ENCODE measurements at regions not wholly inside any gene's neighbourhood (a gene's known extent, or its start where the extent isn't known, plus 50 kb on each side); places are given as distances from the start of the nearest gene placed in this dataset.

DNA sequence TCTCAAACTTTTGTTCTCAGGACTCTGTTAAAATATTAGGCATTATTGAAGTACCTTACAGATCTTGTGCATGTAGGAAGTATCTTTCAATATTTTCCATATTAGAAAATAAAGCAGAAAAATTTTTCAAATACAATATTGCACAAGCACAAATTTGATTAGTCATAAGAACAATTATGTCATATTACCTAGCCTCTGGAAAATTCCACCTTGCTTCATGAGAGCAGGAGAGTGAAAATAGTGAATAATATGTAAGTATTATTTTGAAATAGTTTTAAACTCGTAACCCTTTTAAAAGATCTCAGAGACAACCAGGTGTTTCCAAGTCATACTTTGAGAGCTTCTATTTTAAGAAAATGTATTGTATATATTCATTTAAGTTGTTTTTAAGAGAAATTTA is 1672.9 kb upstream of the ACO1 start:
- Histone ChIP-seq H3K27me3 (ENCODE audit: control insufficient read depth, insufficient read depth, low read length) (no peaks in the 10 kb centered on the region), H3K4me3 (ENCODE audit: low read depth in 2 of 2, low read length in 2 of 2) (no peak overlapping the region), H3K4me1 (ENCODE audit: control insufficient read depth, insufficient read depth, low read length) (no peaks in the 10 kb centered on the region), H3K36me3 (ENCODE audit: control insufficient read depth, insufficient read depth, low read length) (no peaks in the 10 kb centered on the region), H3K9me3 (ENCODE audit: control insufficient read depth, insufficient read depth, low read depth, low read length) (no peaks in the 10 kb centered on the region), H3K27ac (ENCODE audit: low read length) (no peak overlapping the region)
- DNase-seq (ENCODE audit: low read depth, low spot score) (no peak), ATAC-seq (no peak)
- POLR2A ChIA-PET, result no interaction called here
- TF ChIP-seq SIN3A (IDR thresholded peaks at IDR 0.05; ENCODE audit: borderline replicate concordance, insufficient read depth, low read depth, low read length), result no peak
- TF ChIP-seq TCF7L2 (IDR thresholded peaks at IDR 0.05; ENCODE audit: low read depth, low read length), result no peak
- TF ChIP-seq, protein P1, sequence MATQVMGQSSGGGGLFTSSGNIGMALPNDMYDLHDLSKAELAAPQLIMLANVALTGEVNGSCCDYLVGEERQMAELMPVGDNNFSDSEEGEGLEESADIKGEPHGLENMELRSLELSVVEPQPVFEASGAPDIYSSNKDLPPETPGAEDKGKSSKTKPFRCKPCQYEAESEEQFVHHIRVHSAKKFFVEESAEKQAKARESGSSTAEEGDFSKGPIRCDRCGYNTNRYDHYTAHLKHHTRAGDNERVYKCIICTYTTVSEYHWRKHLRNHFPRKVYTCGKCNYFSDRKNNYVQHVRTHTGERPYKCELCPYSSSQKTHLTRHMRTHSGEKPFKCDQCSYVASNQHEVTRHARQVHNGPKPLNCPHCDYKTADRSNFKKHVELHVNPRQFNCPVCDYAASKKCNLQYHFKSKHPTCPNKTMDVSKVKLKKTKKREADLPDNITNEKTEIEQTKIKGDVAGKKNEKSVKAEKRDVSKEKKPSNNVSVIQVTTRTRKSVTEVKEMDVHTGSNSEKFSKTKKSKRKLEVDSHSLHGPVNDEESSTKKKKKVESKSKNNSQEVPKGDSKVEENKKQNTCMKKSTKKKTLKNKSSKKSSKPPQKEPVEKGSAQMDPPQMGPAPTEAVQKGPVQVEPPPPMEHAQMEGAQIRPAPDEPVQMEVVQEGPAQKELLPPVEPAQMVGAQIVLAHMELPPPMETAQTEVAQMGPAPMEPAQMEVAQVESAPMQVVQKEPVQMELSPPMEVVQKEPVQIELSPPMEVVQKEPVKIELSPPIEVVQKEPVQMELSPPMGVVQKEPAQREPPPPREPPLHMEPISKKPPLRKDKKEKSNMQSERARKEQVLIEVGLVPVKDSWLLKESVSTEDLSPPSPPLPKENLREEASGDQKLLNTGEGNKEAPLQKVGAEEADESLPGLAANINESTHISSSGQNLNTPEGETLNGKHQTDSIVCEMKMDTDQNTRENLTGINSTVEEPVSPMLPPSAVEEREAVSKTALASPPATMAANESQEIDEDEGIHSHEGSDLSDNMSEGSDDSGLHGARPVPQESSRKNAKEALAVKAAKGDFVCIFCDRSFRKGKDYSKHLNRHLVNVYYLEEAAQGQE (IDR thresholded peaks at IDR 0.05; ENCODE audit: insufficient read depth in 1 of 2, low read depth in 2 of 2, low read length in 1 of 2), result no peak
- TF ChIP-seq, protein P2, sequence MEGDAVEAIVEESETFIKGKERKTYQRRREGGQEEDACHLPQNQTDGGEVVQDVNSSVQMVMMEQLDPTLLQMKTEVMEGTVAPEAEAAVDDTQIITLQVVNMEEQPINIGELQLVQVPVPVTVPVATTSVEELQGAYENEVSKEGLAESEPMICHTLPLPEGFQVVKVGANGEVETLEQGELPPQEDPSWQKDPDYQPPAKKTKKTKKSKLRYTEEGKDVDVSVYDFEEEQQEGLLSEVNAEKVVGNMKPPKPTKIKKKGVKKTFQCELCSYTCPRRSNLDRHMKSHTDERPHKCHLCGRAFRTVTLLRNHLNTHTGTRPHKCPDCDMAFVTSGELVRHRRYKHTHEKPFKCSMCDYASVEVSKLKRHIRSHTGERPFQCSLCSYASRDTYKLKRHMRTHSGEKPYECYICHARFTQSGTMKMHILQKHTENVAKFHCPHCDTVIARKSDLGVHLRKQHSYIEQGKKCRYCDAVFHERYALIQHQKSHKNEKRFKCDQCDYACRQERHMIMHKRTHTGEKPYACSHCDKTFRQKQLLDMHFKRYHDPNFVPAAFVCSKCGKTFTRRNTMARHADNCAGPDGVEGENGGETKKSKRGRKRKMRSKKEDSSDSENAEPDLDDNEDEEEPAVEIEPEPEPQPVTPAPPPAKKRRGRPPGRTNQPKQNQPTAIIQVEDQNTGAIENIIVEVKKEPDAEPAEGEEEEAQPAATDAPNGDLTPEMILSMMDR (IDR thresholded peaks at IDR 0.05), result no peak
- TF ChIP-seq POLR2AphosphoS5 (IDR thresholded peaks at IDR 0.05; ENCODE audit: low read depth, low read length), result no peak
- CTCF ChIA-PET, result no interaction called here
- in situ Hi-C loops (cut with HindIII; ENCODE audit: low pct_unique_long_range_greater_than_20kb, low sequenced_read_pairs), result no loop called here
- intact Hi-C loops (cut with micrococcal nuclease; ENCODE audit: unreplicated experiment), result no loop called here
- BruUV-seq (replicated peaks), result no TSS peak

DNA sequence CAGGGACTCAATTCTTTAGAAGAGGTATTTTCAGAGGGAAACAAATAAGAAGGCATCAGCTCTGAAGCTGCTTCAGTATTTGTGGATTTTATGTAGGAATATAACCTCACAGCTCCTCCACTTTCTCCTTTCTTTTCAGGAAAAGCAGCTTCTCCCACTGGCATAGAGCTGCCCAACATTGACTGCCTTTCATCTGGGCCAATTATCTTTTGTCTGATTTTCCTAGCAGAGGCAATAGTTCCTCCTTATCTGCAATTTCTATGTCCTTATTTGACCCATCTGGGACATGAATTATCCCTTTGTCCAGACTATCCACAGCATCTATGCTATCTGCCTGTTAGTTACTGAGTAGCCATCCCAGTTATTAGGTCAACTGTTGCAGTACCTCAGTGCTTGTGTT is 1671.2 kb upstream of the ACO1 start:
- CTCF ChIA-PET, result no interaction called here
- Histone ChIP-seq H3K36me3 (ENCODE audit: control insufficient read depth, insufficient read depth, low read length) (no peaks in the 10 kb centered on the region), H3K4me3 (ENCODE audit: low read depth in 2 of 2, low read length in 2 of 2) (no peak overlapping the region), H3K27me3 (ENCODE audit: control insufficient read depth, insufficient read depth, low read length) (no peaks in the 10 kb centered on the region), H3K9me3 (ENCODE audit: control insufficient read depth, insufficient read depth, low read depth, low read length) (no peaks in the 10 kb centered on the region), H3K27ac (ENCODE audit: low read length) (no peak overlapping the region), H3K4me1 (ENCODE audit: control insufficient read depth, insufficient read depth, low read length) (no peaks in the 10 kb centered on the region)
- TF ChIP-seq POLR2AphosphoS5 (IDR thresholded peaks at IDR 0.05; ENCODE audit: low read depth, low read length), result no peak
- TF ChIP-seq SIN3A (IDR thresholded peaks at IDR 0.05; ENCODE audit: borderline replicate concordance, insufficient read depth, low read depth, low read length), result no peak
- TF ChIP-seq, protein P1 (IDR thresholded peaks at IDR 0.05; ENCODE audit: insufficient read depth in 1 of 2, low read depth in 2 of 2, low read length in 1 of 2), result no peak
- TF ChIP-seq, protein P2 (IDR thresholded peaks at IDR 0.05), result no peak
- no TSS peak for BruUV-seq (replicated peaks)
- no peak for DNase-seq (ENCODE audit: low read depth, low spot score)
- POLR2A ChIA-PET, result no interaction called here
- in situ Hi-C loops (cut with HindIII; ENCODE audit: low pct_unique_long_range_greater_than_20kb, low sequenced_read_pairs) (no loop called here), intact Hi-C loops (cut with micrococcal nuclease; ENCODE audit: unreplicated experiment) (no loop called here)
- ATAC-seq, result no peak
